GM21526 (cell line): ENCODE measurements at regions not wholly inside any gene's neighbourhood (a gene's known extent, or its start where the extent isn't known, plus 50 kb on each side); places are given as distances from the start of the nearest gene placed in this dataset.
"Not testable (repeated sequence)": the region's sequence is repeated elsewhere in the genome, so short reads cannot be mapped to it uniquely, and the experiment has no call there.

Experiments
- ATAC-seq: cut with Tn5 transposase; IDR thresholded peaks from one replicate; pipeline ENCODE4 v1.9.1; 2021; ENCODE audit warnings: moderate library complexity; ENCODE audit not compliant: unreplicated experiment, low FRiP score

DNA sequence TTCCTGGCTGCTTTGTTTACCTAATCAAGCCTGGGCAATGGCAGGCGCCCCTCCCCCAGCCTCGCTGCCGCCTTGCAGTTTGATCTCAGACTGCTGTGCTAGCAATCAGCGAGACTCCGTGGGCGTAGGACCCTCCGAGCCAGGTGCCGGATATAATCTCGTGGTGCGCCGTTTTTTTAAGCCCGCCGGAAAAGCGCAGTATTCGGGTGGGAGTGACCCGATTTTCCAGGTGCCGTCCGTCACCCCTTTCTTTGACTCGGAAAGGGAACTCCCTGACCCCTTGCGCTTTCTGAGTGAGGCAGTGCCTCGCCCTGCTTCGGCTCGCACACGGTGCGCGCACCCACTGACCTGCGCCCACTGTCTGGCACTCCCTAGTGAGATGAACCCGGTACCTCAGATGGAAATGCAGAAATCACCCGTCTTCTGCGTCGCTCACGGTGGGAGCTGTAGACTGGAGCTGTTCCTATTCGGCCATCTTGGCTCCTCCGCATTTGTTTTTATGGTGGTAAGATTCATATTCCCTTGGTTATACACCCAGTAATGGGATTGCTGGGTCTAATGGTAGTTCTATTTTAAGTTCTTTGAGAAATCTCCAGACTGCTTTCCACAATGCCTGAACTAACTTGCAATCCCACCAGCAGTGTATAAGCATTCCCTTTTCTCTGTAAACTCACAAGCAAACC lies 652.1 kb upstream of the LRFN5 start:
- not testable (repeated sequence) for ATAC-seq

GRCh38 chr14:40944521-40944920 lies 662.2 kb upstream of the LRFN5 start:
- no peak for ATAC-seq

GRCh38 chr14:40936861-40937260 lies 669.8 kb upstream of the LRFN5 start:
- no peak for ATAC-seq

- no peak for ATAC-seq
These were observed 686.3 kb upstream of the LRFN5 start for GRCh38 chr14:40920380-40920779.

DNA sequence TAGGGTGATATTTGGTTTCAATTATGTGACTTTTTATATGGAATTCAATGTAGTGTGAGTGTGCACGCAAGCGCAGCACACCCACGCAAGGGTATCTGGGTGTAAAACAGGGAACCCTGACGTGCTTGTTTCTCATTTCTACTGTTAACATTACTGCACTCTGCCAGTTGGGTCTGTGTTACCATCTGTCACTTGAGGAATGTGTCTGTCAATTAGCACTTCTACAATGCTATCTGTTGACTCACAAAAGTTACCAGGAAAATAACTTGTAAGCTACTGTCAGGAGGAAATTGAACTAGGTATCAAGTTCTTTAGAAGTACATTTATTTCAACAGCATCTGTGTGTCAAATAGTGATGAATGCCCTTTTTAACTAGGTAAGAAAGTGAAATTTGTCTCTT lies 695.5 kb upstream of the LRFN5 start:
- no peak for ATAC-seq

- no peak for ATAC-seq
These were observed 696.8 kb upstream of the LRFN5 start for GRCh38 chr14:40909906-40910305.

DNA sequence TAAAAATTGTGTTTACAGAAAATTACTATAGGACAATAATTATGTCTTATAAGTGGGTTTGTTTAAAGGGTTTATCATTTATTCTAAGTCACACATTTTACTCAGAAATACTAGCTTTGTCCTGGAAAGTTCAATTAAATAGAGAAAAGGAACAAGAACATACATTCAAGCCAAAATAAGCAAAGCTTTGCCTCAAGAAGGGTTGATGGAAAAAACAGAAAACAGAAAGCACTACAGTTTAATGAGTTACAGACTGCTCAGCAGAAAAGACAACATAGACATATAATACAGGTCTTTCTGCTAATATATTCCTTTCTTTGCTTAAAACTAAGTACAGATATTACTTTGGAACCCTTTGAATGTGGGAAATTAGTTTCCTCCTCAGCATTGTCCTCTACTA lies 703.0 kb upstream of the LRFN5 start:
- no peak for ATAC-seq

DNA sequence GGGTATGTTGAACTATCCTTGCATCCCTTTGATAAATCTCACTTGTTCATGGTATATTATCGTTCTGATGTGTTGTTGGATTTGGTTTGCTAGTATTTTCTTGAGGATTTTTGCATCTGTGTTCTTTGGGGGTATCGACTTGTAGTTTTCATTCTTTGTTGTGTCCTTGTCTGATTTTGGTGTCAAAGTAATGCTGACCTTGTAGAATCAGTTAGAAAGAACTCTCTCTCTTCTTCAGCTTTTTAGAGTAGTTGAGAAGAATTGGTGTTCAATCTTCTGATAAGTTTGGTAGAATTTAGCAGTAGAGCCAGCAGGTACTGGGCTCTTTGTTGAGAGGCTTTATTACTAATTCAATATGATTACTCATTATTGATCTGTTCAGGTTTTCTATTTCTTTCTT lies 707.2 kb upstream of the LRFN5 start:
- no peak for ATAC-seq

GRCh38 chr14:40894846-40895245 lies 711.8 kb upstream of the LRFN5 start:
- ATAC-seq = no peak

GRCh38 chr14:40889126-40889525 lies 717.5 kb upstream of the LRFN5 start:
- no peak for ATAC-seq

DNA sequence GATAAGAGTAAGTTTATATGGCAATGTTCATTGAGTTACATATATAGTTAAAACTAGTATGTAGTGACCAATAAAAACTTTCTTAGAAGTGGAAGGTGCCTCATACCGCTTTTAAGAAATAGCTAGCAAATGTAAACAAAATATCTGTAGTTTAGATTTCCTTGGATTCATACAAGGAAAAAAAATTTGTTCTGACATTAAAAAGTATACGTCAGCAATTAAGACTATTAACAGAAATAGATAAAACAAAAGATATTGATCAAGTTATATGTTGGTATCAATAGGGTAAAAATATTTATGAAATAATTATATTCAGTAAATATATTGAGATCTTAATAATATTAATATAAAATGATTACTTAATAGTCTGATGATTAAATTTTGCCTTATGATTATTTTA lies 718.8 kb upstream of the LRFN5 start:
- no peak for ATAC-seq

DNA sequence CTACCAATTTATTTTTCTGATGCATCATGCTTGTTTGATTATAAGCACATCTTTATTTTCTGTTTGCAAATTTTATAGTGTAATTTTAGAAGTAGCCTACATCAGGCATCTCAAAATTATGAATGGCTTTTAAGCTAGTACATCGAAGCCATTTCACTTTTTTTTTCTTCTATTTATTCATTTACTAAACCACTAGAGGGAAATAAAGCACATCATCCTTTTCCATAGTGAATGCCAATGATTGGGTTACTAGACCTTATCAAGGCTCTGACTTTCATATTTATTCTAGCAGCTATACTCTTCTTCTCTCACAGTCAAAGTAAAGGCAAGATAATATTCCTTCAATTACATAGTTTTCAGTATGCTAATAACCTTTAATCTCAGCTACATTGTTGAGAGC lies 736.4 kb upstream of the LRFN5 start:
- ATAC-seq = no peak

- ATAC-seq = no peak
These were observed 747.6 kb upstream of the LRFN5 start for GRCh38 chr14:40859055-40859454.

GRCh38 chr14:40855343-40855742 lies 751.3 kb upstream of the LRFN5 start:
- ATAC-seq = no peak

DNA sequence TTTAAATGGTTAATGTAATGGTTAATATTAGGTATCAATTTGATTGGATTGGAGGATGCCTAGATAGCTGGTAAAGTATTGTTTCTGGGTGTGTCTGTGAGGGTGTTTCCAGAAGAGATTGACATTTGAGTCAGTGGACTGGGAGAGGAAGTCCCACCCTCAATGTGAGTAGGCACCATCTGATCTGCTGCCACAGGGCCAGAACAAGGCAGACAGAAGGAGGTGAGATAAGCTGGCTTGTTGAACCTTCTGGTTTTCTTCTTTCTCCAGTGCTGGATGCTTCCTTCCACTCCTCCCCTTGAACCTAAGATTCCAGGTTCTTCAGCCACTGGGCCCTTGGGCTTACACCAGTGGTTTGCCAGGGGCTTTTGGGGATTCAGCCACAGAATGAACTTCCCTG lies 756.5 kb upstream of the LRFN5 start:
- ATAC-seq = no peak

DNA sequence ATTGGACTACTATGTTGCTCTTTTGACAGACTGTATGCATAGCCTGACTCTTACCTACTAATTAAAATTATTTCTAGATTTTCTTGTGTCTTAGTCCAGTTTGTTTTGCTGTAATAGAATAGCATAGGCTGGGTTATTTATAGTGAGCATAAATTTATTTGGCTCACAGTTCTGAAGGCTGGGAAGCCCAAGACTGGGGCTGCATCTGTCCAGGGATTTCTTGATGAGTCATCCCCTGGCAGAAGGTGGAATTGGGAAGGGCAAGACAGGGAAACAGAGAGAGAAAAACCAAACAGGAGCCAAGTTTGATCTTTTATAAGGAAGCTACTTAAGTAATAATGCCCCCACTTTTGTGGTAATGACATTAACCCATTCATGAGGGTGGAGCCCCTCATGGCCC lies 759.2 kb upstream of the LRFN5 start:
- ATAC-seq = no peak

DNA sequence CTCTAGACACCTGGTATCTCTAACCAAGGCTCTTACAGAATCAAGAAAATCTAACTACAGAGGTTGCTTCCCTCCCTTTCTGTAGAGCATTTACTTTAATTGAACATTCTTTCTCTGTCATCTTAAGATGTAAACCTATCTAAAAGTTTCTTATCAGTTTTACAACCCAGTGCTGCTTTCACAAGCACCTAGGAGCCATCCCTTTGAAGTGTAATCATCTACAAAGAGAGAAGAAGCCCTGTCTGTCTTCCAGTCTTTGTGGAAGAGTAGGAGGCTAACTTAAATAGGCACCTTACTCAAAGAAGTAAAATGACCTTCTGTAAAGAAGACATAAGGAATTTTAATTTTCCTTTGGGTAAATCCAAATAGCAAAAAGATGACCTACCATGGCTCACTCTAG lies 763.9 kb upstream of the LRFN5 start:
- ATAC-seq = no peak

DNA sequence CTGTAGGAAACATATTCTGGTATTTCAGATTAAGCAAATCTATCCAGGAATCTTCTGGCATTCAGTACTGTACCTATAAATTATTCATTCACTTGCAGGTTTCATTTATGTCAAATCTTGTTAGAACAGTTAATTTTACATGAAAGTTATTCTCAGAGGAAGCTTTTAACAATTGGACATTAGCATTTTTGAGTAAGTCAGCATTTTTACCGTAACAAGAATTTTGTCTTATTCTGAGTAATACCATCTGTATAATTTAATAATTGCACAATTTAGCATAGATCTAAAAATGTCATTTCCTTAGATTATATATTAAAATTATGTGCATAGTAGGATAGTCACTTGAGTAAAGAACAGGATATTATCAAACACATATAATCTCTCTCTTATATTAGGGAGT lies 764.8 kb upstream of the LRFN5 start:
- ATAC-seq = no peak

- no peak for ATAC-seq
These were observed 768.1 kb upstream of the LRFN5 start for GRCh38 chr14:40838601-40839000.

DNA sequence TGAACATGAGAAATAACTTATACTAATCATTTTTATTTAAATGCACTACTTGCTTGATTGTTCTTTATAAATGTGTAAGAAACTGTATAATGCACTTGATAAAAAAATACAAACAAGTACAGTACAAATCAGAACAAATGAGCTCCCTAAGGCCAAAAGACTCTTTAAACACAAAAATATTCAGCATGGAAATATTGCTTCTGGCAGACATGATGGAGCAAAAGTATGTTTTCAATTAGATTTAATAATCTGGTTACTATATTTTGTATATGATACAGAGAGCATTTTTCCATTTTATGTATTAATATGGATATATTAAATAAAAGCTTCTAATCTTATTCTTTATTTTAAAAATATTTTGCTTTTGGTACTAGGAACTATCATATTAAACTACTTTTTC lies 800.2 kb upstream of the LRFN5 start:
- ATAC-seq = no peak

- no peak for ATAC-seq
These were observed 810.5 kb upstream of the LRFN5 start for GRCh38 chr14:40796168-40796567.

- no peak for ATAC-seq
These were observed 821.8 kb upstream of the LRFN5 start for GRCh38 chr14:40784860-40785259.

DNA sequence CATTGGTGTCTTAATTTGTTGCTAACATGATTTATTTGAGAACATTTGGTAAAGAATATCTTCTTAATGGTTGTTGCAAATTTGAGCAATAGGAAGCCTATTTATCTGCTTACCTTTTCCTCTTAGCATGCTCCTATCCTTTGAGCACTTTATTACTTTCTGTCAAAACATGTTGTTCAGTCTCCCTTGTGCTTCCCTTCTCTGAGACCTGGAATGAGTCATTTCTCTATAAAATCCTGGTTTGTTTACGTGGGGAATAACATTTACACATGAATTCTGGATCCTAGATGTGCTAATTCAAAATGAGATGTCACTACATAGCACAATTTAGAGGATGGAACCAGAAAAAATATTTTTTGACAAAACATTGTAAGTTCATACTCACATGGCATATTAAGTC lies 844.0 kb upstream of the LRFN5 start:
- no peak for ATAC-seq
